NCI-H2107 treated with DMSO at 0.1 percent for 48 hours (cell line): ENCODE measurements at regions not wholly inside any gene's neighbourhood (a gene's known extent, or its start where the extent isn't known, plus 50 kb on each side); places are given as distances from the start of the nearest gene placed in this dataset.
"Not testable (repeated sequence)": the region's sequence is repeated elsewhere in the genome, so short reads cannot be mapped to it uniquely, and the experiment has no call there.

ENCODE experiments used
- DNase-seq: peaks from one replicate; lab custom pipeline; 2025; ENCODE audit not compliant: unreplicated experiment; lab: John Stamatoyannopoulos, UW

GRCh38 chr9:78383130-78383529 lies 86.2 kb downstream of the PSAT1 start:
- DNase-seq: no peak

GRCh38 chr9:78386348-78386747 lies 89.4 kb downstream of the PSAT1 start:
- no peak for DNase-seq

GRCh38 chr9:78386773-78387172 lies 89.8 kb downstream of the PSAT1 start:
- DNase-seq: no peak

- no peak for DNase-seq
These were observed 96.4 kb downstream of the PSAT1 start for GRCh38 chr9:78393340-78393739.

GRCh38 chr9:78393932-78394331 lies 97.0 kb downstream of the PSAT1 start:
- DNase-seq: no peak

GRCh38 chr9:78396087-78396486 lies 99.2 kb downstream of the PSAT1 start:
- DNase-seq: no peak

GRCh38 chr9:78397045-78397444 lies 100.1 kb downstream of the PSAT1 start:
- no peak for DNase-seq

- DNase-seq: no peak
These were observed 100.5 kb downstream of the PSAT1 start for GRCh38 chr9:78397454-78397853.

- DNase-seq: no peak
These were observed 102.2 kb downstream of the PSAT1 start for GRCh38 chr9:78399153-78399552.

GRCh38 chr9:78400496-78400895 lies 103.6 kb downstream of the PSAT1 start:
- no peak for DNase-seq

- DNase-seq: no peak
These were observed 108.5 kb downstream of the PSAT1 start for GRCh38 chr9:78405461-78405860.

GRCh38 chr9:78406146-78406545 lies 109.2 kb downstream of the PSAT1 start:
- DNase-seq: no peak

GRCh38 chr9:78406933-78407332 lies 110.0 kb downstream of the PSAT1 start:
- DNase-seq: no peak

- no peak for DNase-seq
These were observed 110.8 kb downstream of the PSAT1 start for GRCh38 chr9:78407636-78408312.

GRCh38 chr9:78408388-78408787 lies 111.5 kb downstream of the PSAT1 start:
- DNase-seq: no peak

GRCh38 chr9:78409928-78410510 lies 113.1 kb downstream of the PSAT1 start:
- DNase-seq: not testable (repeated sequence)

GRCh38 chr9:78422309-78422708 lies 125.4 kb downstream of the PSAT1 start:
- no peak for DNase-seq

- no peak for DNase-seq
These were observed 127.4 kb downstream of the PSAT1 start for GRCh38 chr9:78424299-78424698.

GRCh38 chr9:78428640-78429039 lies 131.7 kb downstream of the PSAT1 start:
- no peak for DNase-seq

GRCh38 chr9:78430387-78430786 lies 133.5 kb downstream of the PSAT1 start:
- no peak for DNase-seq

GRCh38 chr9:78431039-78431438 lies 134.1 kb downstream of the PSAT1 start:
- not testable (repeated sequence) for DNase-seq

- DNase-seq: no peak
These were observed 139.9 kb downstream of the PSAT1 start for GRCh38 chr9:78436873-78437272.

GRCh38 chr9:78437296-78437695 lies 140.4 kb downstream of the PSAT1 start:
- DNase-seq: no peak
